ENCODE measurements at regions not wholly inside any gene's neighbourhood (a gene's known extent, or its start where the extent isn't known, plus 50 kb on each side); places are given as distances from the start of the nearest gene placed in this dataset.

- TF ChIP-seq, protein P1, sequence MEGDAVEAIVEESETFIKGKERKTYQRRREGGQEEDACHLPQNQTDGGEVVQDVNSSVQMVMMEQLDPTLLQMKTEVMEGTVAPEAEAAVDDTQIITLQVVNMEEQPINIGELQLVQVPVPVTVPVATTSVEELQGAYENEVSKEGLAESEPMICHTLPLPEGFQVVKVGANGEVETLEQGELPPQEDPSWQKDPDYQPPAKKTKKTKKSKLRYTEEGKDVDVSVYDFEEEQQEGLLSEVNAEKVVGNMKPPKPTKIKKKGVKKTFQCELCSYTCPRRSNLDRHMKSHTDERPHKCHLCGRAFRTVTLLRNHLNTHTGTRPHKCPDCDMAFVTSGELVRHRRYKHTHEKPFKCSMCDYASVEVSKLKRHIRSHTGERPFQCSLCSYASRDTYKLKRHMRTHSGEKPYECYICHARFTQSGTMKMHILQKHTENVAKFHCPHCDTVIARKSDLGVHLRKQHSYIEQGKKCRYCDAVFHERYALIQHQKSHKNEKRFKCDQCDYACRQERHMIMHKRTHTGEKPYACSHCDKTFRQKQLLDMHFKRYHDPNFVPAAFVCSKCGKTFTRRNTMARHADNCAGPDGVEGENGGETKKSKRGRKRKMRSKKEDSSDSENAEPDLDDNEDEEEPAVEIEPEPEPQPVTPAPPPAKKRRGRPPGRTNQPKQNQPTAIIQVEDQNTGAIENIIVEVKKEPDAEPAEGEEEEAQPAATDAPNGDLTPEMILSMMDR (IDR thresholded peaks at IDR 0.05; ENCODE audit: low read depth, low read length, missing input control), result no peak
- TF ChIP-seq TAF1 (conservative IDR thresholded peaks at IDR 0.05), result no peak
These were observed 165.7 kb upstream of the CT83 start for GRCh38 chrX:116628464-116628863.
